ENCODE measurements at regions not wholly inside any gene's neighbourhood (a gene's known extent, or its start where the extent isn't known, plus 50 kb on each side); places are given as distances from the start of the nearest gene placed in this dataset.

- peaks cover 0 to 26% (median 4%) of the 10 kb centered on the region in 3 donors for H3K27me3 Mint-ChIP-seq
- DNase-seq = no peak
- H3K4me1 Mint-ChIP-seq = no peaks in the 10 kb centered on the region
- H3K36me3 Mint-ChIP-seq = no peaks in the 10 kb centered on the region
- no peak overlapping the region for H3K4me3 Mint-ChIP-seq
- peaks cover 0 to 8% (median 0%) of the 10 kb centered on the region in 7 donors for H3K9me3 Mint-ChIP-seq
- H3K27ac Mint-ChIP-seq = no peak overlapping the region
- no peak for ATAC-seq (ENCODE audit: low read depth in 2 of 2)
Observed at GRCh38 chr2:239729681-239730566, 295.2 kb downstream of the NDUFA10 start.

- H3K4me3 Mint-ChIP-seq = no peak overlapping the region
- ATAC-seq (ENCODE audit: low read depth in 2 of 2) = no peak
Observed at GRCh38 chr2:239729151-239729550, 296.0 kb downstream of the NDUFA10 start.

GRCh38 chr2:239728751-239729150 lies 296.4 kb downstream of the NDUFA10 start:
- no peak for ATAC-seq (ENCODE audit: low read depth in 2 of 2)
- Mint-ChIP-seq H3K9me3 (peaks cover 0 to 2% (median 0%) of the 10 kb centered on the region in 7 donors), H3K4me1 (no peaks in the 10 kb centered on the region), H3K36me3 (no peaks in the 10 kb centered on the region), H3K4me3 (no peak overlapping the region), H3K27me3 (peaks cover 0 to 26% (median 0%) of the 10 kb centered on the region in 3 donors), H3K27ac (no peak overlapping the region)
- no peak for DNase-seq

More at GRCh38 chr2:239729151-239729550, 296.0 kb downstream of the NDUFA10 start:
- DNase-seq = no peak
- no peaks in the 10 kb centered on the region for H3K36me3 Mint-ChIP-seq
- peaks cover 0 to 6% (median 0%) of the 10 kb centered on the region in 7 donors for H3K9me3 Mint-ChIP-seq
- no peak overlapping the region for H3K27ac Mint-ChIP-seq
- H3K4me1 Mint-ChIP-seq = no peaks in the 10 kb centered on the region
- H3K27me3 Mint-ChIP-seq = peaks cover 0 to 26% (median 3%) of the 10 kb centered on the region in 3 donors

GRCh38 chr2:239727776-239728600 lies 297.2 kb downstream of the NDUFA10 start:
- DNase-seq (no peak), ATAC-seq (ENCODE audit: low read depth in 2 of 2) (no peak)
- H3K4me1 Mint-ChIP-seq = no peaks in the 10 kb centered on the region
- H3K4me3 Mint-ChIP-seq = no peak overlapping the region
- H3K27ac Mint-ChIP-seq = no peak overlapping the region
- H3K27me3 Mint-ChIP-seq = peaks cover 0 to 26% (median 0%) of the 10 kb centered on the region in 3 donors
- H3K9me3 Mint-ChIP-seq = no peaks in the 10 kb centered on the region
- H3K36me3 Mint-ChIP-seq = no peaks in the 10 kb centered on the region

- ATAC-seq (ENCODE audit: low read depth in 2 of 2) = no peak
- Mint-ChIP-seq H3K27ac (no peak overlapping the region), H3K36me3 (no peaks in the 10 kb centered on the region), H3K4me3 (no peak overlapping the region), H3K9me3 (no peaks in the 10 kb centered on the region), H3K27me3 (peaks cover 0 to 20% (median 0%) of the 10 kb centered on the region in 3 donors), H3K4me1 (no peaks in the 10 kb centered on the region)
- no peak for DNase-seq
Observed at GRCh38 chr2:239727182-239727775, 297.9 kb downstream of the NDUFA10 start.

- Mint-ChIP-seq H3K9me3 (no peaks in the 10 kb centered on the region), H3K27ac (no peak overlapping the region), H3K36me3 (no peaks in the 10 kb centered on the region), H3K4me3 (no peak overlapping the region), H3K4me1 (no peaks in the 10 kb centered on the region), H3K27me3 (peaks cover 0 to 14% (median 0%) of the 10 kb centered on the region in 3 donors)
- ATAC-seq (ENCODE audit: low read depth in 2 of 2) = no peak
- no peak for DNase-seq
Observed at GRCh38 chr2:239726631-239727181, 298.4 kb downstream of the NDUFA10 start.

GRCh38 chr2:239726091-239726591 lies 299.0 kb downstream of the NDUFA10 start:
- Mint-ChIP-seq H3K4me3 (no peak overlapping the region), H3K9me3 (no peaks in the 10 kb centered on the region), H3K27me3 (peaks cover 0 to 9% (median 0%) of the 10 kb centered on the region in 3 donors), H3K27ac (peak overlapping the region in 1 of 6 donors; percentile 72), H3K4me1 (no peaks in the 10 kb centered on the region), H3K36me3 (no peaks in the 10 kb centered on the region)
- no peak for ATAC-seq (ENCODE audit: low read depth in 2 of 2)
- DNase-seq = no peak

- no peaks in the 10 kb centered on the region for H3K36me3 Mint-ChIP-seq
- H3K27me3 Mint-ChIP-seq = peaks cover 0 to 2% (median 0%) of the 10 kb centered on the region in 3 donors
- DNase-seq (no peak), ATAC-seq (ENCODE audit: low read depth in 2 of 2) (no peak)
- no peak overlapping the region for H3K4me3 Mint-ChIP-seq
- H3K9me3 Mint-ChIP-seq = no peaks in the 10 kb centered on the region
- H3K27ac Mint-ChIP-seq = no peak overlapping the region
- H3K4me1 Mint-ChIP-seq = no peaks in the 10 kb centered on the region
Observed at GRCh38 chr2:239725551-239725890, 299.6 kb downstream of the NDUFA10 start.

- no peak overlapping the region for H3K4me3 Mint-ChIP-seq
- H3K4me1 Mint-ChIP-seq = no peaks in the 10 kb centered on the region
- no peak for DNase-seq
- H3K9me3 Mint-ChIP-seq = no peaks in the 10 kb centered on the region
- no peak for ATAC-seq (ENCODE audit: low read depth in 2 of 2)
- H3K27ac Mint-ChIP-seq = no peak overlapping the region
- H3K27me3 Mint-ChIP-seq = no peaks in the 10 kb centered on the region
- no peaks in the 10 kb centered on the region for H3K36me3 Mint-ChIP-seq
Observed at GRCh38 chr2:239724851-239725550, 300.1 kb downstream of the NDUFA10 start.

- no peaks in the 10 kb centered on the region for H3K27me3 Mint-ChIP-seq
- no peaks in the 10 kb centered on the region for H3K9me3 Mint-ChIP-seq
- H3K36me3 Mint-ChIP-seq = no peaks in the 10 kb centered on the region
- no peaks in the 10 kb centered on the region for H3K4me1 Mint-ChIP-seq
- H3K27ac Mint-ChIP-seq = no peak overlapping the region
- ATAC-seq (ENCODE audit: low read depth in 2 of 2) (no peak), DNase-seq (no peak)
- H3K4me3 Mint-ChIP-seq = no peak overlapping the region
Observed at GRCh38 chr2:239724194-239724849, 300.8 kb downstream of the NDUFA10 start.

- no peaks in the 10 kb centered on the region for H3K4me1 Mint-ChIP-seq
- H3K27me3 Mint-ChIP-seq = no peaks in the 10 kb centered on the region
- no peak overlapping the region for H3K4me3 Mint-ChIP-seq
- no peaks in the 10 kb centered on the region for H3K9me3 Mint-ChIP-seq
- no peak for ATAC-seq (ENCODE audit: low read depth in 2 of 2)
- DNase-seq = no peak
- H3K27ac Mint-ChIP-seq = no peak overlapping the region
- no peaks in the 10 kb centered on the region for H3K36me3 Mint-ChIP-seq
Observed at GRCh38 chr2:239723486-239724193, 301.5 kb downstream of the NDUFA10 start.
